ENCODE measurements at regions not wholly inside any gene's neighbourhood (a gene's known extent, or its start where the extent isn't known, plus 50 kb on each side); places are given as distances from the start of the nearest gene placed in this dataset.
"Not testable (repeated sequence)": the region's sequence is repeated elsewhere in the genome, so short reads cannot be mapped to it uniquely, and the experiment has no call there.

GRCh38 chr11:80718611-80719291 lies 1277.9 kb upstream of the TENM4 start:
- DNase-seq (ENCODE audit: low read depth, low spot score): no peak

GRCh38 chr11:80702264-80702663 lies 1261.4 kb upstream of the TENM4 start:
- no peak for DNase-seq (ENCODE audit: low read depth, low spot score)

- no peak for DNase-seq (ENCODE audit: low read depth, low spot score)
Measured at GRCh38 chr11:80700386-80700785, 1259.6 kb upstream of the TENM4 start.

GRCh38 chr11:80699406-80700177 lies 1258.8 kb upstream of the TENM4 start:
- DNase-seq (ENCODE audit: low read depth, low spot score): not testable (repeated sequence)

GRCh38 chr11:80698637-80699036 lies 1257.8 kb upstream of the TENM4 start:
- DNase-seq (ENCODE audit: low read depth, low spot score): no peak

GRCh38 chr11:80694385-80694784 lies 1253.6 kb upstream of the TENM4 start:
- no peak for DNase-seq (ENCODE audit: low read depth, low spot score)

- no peak for DNase-seq (ENCODE audit: low read depth, low spot score)
Measured at GRCh38 chr11:80687941-80688340, 1247.1 kb upstream of the TENM4 start.

GRCh38 chr11:80686889-80687288 lies 1246.1 kb upstream of the TENM4 start:
- no peak for DNase-seq (ENCODE audit: low read depth, low spot score)

GRCh38 chr11:80673566-80673965 lies 1232.7 kb upstream of the TENM4 start:
- no peak for DNase-seq (ENCODE audit: low read depth, low spot score)

- DNase-seq (ENCODE audit: low read depth, low spot score): no peak
Measured at GRCh38 chr11:80669620-80670019, 1228.8 kb upstream of the TENM4 start.

GRCh38 chr11:80668039-80668438 lies 1227.2 kb upstream of the TENM4 start:
- no peak for DNase-seq (ENCODE audit: low read depth, low spot score)

- no peak for DNase-seq (ENCODE audit: low read depth, low spot score)
Measured at GRCh38 chr11:80655834-80656233, 1215.0 kb upstream of the TENM4 start.

- DNase-seq (ENCODE audit: low read depth, low spot score): no peak
Measured at GRCh38 chr11:80650966-80651365, 1210.1 kb upstream of the TENM4 start.

GRCh38 chr11:80649186-80649585 lies 1208.4 kb upstream of the TENM4 start:
- DNase-seq (ENCODE audit: low read depth, low spot score): no peak

GRCh38 chr11:80638296-80638695 lies 1197.5 kb upstream of the TENM4 start:
- DNase-seq (ENCODE audit: low read depth, low spot score): no peak

- no peak for DNase-seq (ENCODE audit: low read depth, low spot score)
Measured at GRCh38 chr11:80637571-80637970, 1196.7 kb upstream of the TENM4 start.

GRCh38 chr11:80636999-80637398 lies 1196.2 kb upstream of the TENM4 start:
- no peak for DNase-seq (ENCODE audit: low read depth, low spot score)

- no peak for DNase-seq (ENCODE audit: low read depth, low spot score)
Measured at GRCh38 chr11:80635178-80635577, 1194.3 kb upstream of the TENM4 start.

- DNase-seq (ENCODE audit: low read depth, low spot score): no peak
Measured at GRCh38 chr11:80632691-80633090, 1191.9 kb upstream of the TENM4 start.

GRCh38 chr11:80632156-80632555 lies 1191.3 kb upstream of the TENM4 start:
- no peak for DNase-seq (ENCODE audit: low read depth, low spot score)

- DNase-seq (ENCODE audit: low read depth, low spot score): no peak
Measured at GRCh38 chr11:80629466-80629865, 1188.6 kb upstream of the TENM4 start.

- no peak for DNase-seq (ENCODE audit: low read depth, low spot score)
Measured at GRCh38 chr11:80627364-80627763, 1186.5 kb upstream of the TENM4 start.

GRCh38 chr11:80626721-80627120 lies 1185.9 kb upstream of the TENM4 start:
- DNase-seq (ENCODE audit: low read depth, low spot score): no peak
